ENCODE measurements at regions not wholly inside any gene's neighbourhood (a gene's known extent, or its start where the extent isn't known, plus 50 kb on each side); places are given as distances from the start of the nearest gene placed in this dataset.

DNA sequence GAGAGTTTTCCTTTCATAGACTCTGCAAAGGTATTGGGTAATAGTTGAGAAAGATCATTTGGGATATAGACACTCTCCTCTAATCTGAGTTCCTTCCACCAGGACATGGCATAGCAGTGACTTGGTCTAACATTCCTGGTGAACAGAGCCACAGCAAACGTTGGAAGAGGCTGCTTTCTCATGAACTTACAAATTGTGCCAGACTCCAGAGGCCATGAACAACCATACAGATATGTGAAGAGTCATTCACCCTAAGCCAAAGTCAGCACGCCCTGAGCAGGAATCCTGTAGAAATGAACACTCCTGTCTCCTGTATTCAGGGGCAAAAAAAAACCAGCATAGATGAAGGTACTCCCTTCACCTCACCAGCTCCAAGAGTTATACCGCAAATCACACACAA is 152.8 kb downstream of the TMEM18 start:
- peaks cover 0 to 2% (median 0%) of the 10 kb centered on the region in 3 donors for H3K27me3 ChIP-seq (ENCODE audit: insufficient read depth in 3 of 3, low read length in 2 of 3)
- H3K9me3 ChIP-seq, result peaks cover 1% of the 10 kb centered on the region
- TF ChIP-seq CTCF (IDR thresholded peaks at IDR 0.05), result no peak
- H3K27ac ChIP-seq, result no peak overlapping the region
- H3K36me3 ChIP-seq (ENCODE audit: insufficient read depth in 1 of 2, low read depth in 1 of 2), result no peaks in the 10 kb centered on the region
- DNase-seq (no peak), ATAC-seq (no peak)
- intact Hi-C loops (cut with DNase I), result no loop called here
- WGBS, 3 donors, result 37 to 60% (median 53%) methylated on average over 3 of the region's 3 CpGs
- H3K4me3 ChIP-seq, result no peak overlapping the region
- H3K4me1 ChIP-seq, result no peaks in the 10 kb centered on the region

DNA sequence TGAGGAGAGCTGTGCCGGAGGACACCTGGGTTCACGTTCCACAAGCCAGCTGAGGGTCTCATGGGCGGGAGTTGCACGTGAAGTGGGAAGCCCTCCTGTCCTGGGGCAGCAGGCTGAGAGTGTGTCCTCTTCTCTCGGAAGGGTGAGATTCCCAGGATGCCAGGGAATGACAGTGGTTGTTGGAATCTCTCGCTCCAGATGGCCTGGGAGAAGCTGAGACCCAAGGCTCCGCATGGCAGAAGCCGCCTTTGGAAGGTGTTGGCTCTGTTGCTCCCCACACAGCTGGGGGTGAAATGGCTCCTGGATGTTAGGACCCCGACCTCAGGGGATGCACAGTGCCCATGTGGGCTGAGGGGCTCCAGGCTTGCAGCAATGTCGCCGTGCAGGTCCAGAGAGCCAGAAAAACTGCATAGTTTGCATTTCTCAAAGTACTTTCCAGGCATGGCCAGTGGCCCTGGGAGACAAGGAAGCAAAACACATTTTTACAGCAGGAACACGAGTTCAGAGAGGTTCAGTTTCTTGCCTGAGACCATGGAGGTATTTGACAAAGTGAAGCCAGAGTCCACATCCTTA is 153.4 kb downstream of the TMEM18 start:
- H3K27ac ChIP-seq, result no peak overlapping the region

GRCh38 chr2:522776-523175 is 154.4 kb downstream of the TMEM18 start:
- TF ChIP-seq CTCF (IDR thresholded peaks at IDR 0.05), result no peak
- H3K4me3 ChIP-seq, result no peak overlapping the region
- no peaks in the 10 kb centered on the region for H3K4me1 ChIP-seq
- H3K9me3 ChIP-seq, result no peaks in the 10 kb centered on the region
- ATAC-seq (no peak), DNase-seq (no peak)
- no peak overlapping the region for H3K27ac ChIP-seq
- WGBS, 3 donors, result 91 to 92% (median 92%) methylated on average over 9 of the region's 9 CpGs
- intact Hi-C loops (cut with DNase I), result no loop called here
- no peaks in the 10 kb centered on the region for H3K36me3 ChIP-seq (ENCODE audit: insufficient read depth in 1 of 2, low read depth in 1 of 2)
- peaks cover 0 to 2% (median 0%) of the 10 kb centered on the region in 3 donors for H3K27me3 ChIP-seq (ENCODE audit: insufficient read depth in 3 of 3, low read length in 2 of 3)

More for the DNA sequence above, 153.4 kb downstream of the TMEM18 start:
- no peaks in the 10 kb centered on the region for H3K36me3 ChIP-seq (ENCODE audit: insufficient read depth in 1 of 2, low read depth in 1 of 2)
- ATAC-seq (no peak), DNase-seq (no peak)
- peaks cover 0 to 2% (median 0%) of the 10 kb centered on the region in 3 donors for H3K27me3 ChIP-seq (ENCODE audit: insufficient read depth in 3 of 3, low read length in 2 of 3)
- intact Hi-C loops (cut with DNase I), result no loop called here
- H3K9me3 ChIP-seq, result no peaks in the 10 kb centered on the region
- no peak for TF ChIP-seq CTCF (IDR thresholded peaks at IDR 0.05)
- H3K4me1 ChIP-seq, result no peaks in the 10 kb centered on the region
- 74 to 84% (median 75%) methylated on average over 12 of the region's 12 CpGs for WGBS, 3 donors
- no peak overlapping the region for H3K4me3 ChIP-seq

DNA sequence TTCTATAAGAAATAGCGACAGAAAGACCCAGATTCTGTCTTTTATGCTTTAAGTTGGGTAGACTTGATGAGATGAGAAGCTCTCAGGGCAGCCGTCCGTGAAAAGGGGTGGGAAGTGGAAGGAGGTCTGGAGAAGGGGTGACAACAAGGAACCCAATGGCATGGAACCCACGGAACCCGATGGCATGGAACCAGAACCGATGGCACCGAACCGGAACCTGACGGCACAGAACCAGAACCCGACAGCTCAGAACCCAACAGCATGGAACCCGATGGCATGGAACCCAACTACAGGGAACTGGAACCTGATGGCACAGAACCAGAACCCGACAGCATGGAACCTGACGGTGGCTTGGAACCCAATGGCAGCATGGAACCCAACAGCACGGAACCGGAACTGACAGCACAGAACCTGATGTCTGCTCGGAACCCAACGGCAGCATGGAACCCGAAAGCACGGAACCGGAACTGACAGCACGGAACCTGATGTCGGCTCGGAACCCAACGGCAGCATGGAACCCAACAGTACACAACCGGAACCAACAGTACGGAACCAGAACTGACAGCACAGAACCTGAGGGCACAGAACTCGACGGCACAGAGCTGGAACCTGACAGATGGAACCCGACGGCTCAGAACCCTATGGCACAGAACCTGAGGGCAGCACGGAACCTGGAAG is 155.2 kb downstream of the TMEM18 start:
- DNase-seq (no peak), ATAC-seq (no peak)
- 96 to 97% (median 96%) methylated on average over 31 of the region's 31 CpGs for WGBS, 3 donors
- no peak for TF ChIP-seq CTCF (IDR thresholded peaks at IDR 0.05)
- H3K36me3 ChIP-seq (ENCODE audit: insufficient read depth in 1 of 2, low read depth in 1 of 2), result no peaks in the 10 kb centered on the region
- intact Hi-C loops (cut with DNase I), result no loop called here
- H3K9me3 ChIP-seq, result no peaks in the 10 kb centered on the region
- no peak overlapping the region for H3K4me3 ChIP-seq
- H3K27ac ChIP-seq, result no peak overlapping the region
- H3K27me3 ChIP-seq (ENCODE audit: insufficient read depth in 3 of 3, low read length in 2 of 3), result peaks cover 0 to 2% (median 0%) of the 10 kb centered on the region in 3 donors
- H3K4me1 ChIP-seq, result no peaks in the 10 kb centered on the region
